ENCODE measurements at regions not wholly inside any gene's neighbourhood (a gene's known extent, or its start where the extent isn't known, plus 50 kb on each side); places are given as distances from the start of the nearest gene placed in this dataset.
A peak's percentile ranks its signal among the peaks of the same experiment; 100 is the strongest.

- peak; percentile 28 for DNase-seq (ENCODE audit: low read depth, low spot score)
Observed at GRCh38 chr6:127641905-127642304, 64.9 kb downstream of the C6orf58 start.

Data from ELF-1 (cell line).